ENCODE measurements at regions not wholly inside any gene's neighbourhood (a gene's known extent, or its start where the extent isn't known, plus 50 kb on each side); places are given as distances from the start of the nearest gene placed in this dataset.

DNA sequence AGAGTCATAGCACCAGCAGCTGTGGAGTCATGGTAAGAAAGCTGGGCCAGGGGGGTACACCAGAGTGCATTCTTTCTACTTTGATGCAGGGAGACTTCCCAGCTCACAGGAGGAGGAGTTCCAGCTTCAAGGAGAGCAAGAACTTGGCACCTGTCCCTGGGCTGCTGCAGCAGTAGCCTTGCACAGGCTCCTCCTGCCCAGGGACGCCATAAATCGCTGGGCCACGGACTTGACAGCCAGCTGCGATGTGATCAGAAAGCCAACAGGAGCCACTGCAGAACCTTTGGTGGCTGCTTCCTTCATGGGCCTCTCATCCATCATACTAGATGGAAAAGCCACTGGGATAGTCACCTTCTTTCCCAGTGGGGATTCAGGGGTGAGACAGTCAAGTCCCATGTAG lies 234.7 kb downstream of the NMUR2 start:
- H3K9me1 ChIP-seq (replicated peaks; ENCODE audit: control insufficient read depth, extremely low read depth, insufficient read depth, low read length) = no peaks in the 10 kb centered on the region
- TF ChIP-seq, protein P1, sequence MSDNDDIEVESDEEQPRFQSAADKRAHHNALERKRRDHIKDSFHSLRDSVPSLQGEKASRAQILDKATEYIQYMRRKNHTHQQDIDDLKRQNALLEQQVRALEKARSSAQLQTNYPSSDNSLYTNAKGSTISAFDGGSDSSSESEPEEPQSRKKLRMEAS (IDR thresholded peaks at IDR 0.05; ENCODE audit: insufficient read depth, insufficient read length) = no peak
- TF ChIP-seq POLR2A (IDR thresholded peaks at IDR 0.05; ENCODE audit: low read depth, low read length) (no peak), JUN (IDR thresholded peaks at IDR 0.05; ENCODE audit: borderline replicate concordance, insufficient read depth, insufficient read length, low read depth) (no peak), EZH2 (IDR thresholded peaks at IDR 0.05; ENCODE audit: borderline replicate concordance, low read depth, low read length, severe bottlenecking) (no peak), FOS (IDR thresholded peaks at IDR 0.05; ENCODE audit: borderline replicate concordance, insufficient read depth, low read length) (no peak), GATA2 (IDR thresholded peaks at IDR 0.05; ENCODE audit: insufficient read depth, insufficient read length, low read depth, low read length) (no peak), MYC (IDR thresholded peaks at IDR 0.05; ENCODE audit: low read depth, low read length) (no peak), POLR2AphosphoS5 (IDR thresholded peaks at IDR 0.05; ENCODE audit: insufficient read depth, low read depth, low read length) (no peak)
- TF ChIP-seq, protein P2, sequence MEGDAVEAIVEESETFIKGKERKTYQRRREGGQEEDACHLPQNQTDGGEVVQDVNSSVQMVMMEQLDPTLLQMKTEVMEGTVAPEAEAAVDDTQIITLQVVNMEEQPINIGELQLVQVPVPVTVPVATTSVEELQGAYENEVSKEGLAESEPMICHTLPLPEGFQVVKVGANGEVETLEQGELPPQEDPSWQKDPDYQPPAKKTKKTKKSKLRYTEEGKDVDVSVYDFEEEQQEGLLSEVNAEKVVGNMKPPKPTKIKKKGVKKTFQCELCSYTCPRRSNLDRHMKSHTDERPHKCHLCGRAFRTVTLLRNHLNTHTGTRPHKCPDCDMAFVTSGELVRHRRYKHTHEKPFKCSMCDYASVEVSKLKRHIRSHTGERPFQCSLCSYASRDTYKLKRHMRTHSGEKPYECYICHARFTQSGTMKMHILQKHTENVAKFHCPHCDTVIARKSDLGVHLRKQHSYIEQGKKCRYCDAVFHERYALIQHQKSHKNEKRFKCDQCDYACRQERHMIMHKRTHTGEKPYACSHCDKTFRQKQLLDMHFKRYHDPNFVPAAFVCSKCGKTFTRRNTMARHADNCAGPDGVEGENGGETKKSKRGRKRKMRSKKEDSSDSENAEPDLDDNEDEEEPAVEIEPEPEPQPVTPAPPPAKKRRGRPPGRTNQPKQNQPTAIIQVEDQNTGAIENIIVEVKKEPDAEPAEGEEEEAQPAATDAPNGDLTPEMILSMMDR (IDR thresholded peaks at IDR 0.05; ENCODE audit: extremely low read depth in 1 of 2, insufficient read depth in 1 of 2, low read depth in 1 of 2, low read length in 2 of 2) = no peak
- no peaks in the 10 kb centered on the region for H3K36me3 ChIP-seq (ENCODE audit: control insufficient read depth in 2 of 2, extremely low read depth in 1 of 2, insufficient read depth in 2 of 2, low read length in 2 of 2)
- ChIA-PET CTCF (no interaction called here), POLR2A (no interaction called here)
- no peak overlapping the region for H2AFZ ChIP-seq (ENCODE audit: low read depth, low read length)
- DNase-seq (ENCODE audit: low read depth, low spot score) = no peak
- no peaks in the 10 kb centered on the region for H3K27me3 ChIP-seq (ENCODE audit: control insufficient read depth in 2 of 2, insufficient read depth in 2 of 2, low read length in 2 of 2)
- intact Hi-C loops (cut with micrococcal nuclease) (no loop called here), dilution Hi-C loops (cut with MboI; ENCODE audit: extremely low pct_ligation_motif_present, low sequenced_read_pairs) (no loop called here)
- H3K4me3 ChIP-seq (replicated peaks in 1 of 3; ENCODE audit: insufficient read depth in 1 of 3, low read depth in 1 of 3, low read length in 3 of 3) = no peak overlapping the region
- no peak overlapping the region for H3K27ac ChIP-seq (ENCODE audit: insufficient read depth, low read depth, low read length)
- H3K9me3 ChIP-seq (replicated peaks; ENCODE audit: control insufficient read depth, insufficient read depth, low read length) = no peaks in the 10 kb centered on the region
- no peaks in the 10 kb centered on the region for H4K20me1 ChIP-seq (replicated peaks; ENCODE audit: control insufficient read depth, extremely low read depth, insufficient read depth, low read length)
- FAIRE-seq = no peak
- H3K79me2 ChIP-seq (ENCODE audit: control insufficient read depth, insufficient read depth, low read length) = no peaks in the 10 kb centered on the region
- BruUV-seq (replicated peaks) = no TSS peak
- H3K9ac ChIP-seq (replicated peaks; ENCODE audit: extremely low read depth, insufficient read depth, low read length) = no peak overlapping the region
- H3K4me2 ChIP-seq (ENCODE audit: insufficient read depth, low read length) = no peak overlapping the region
- no peaks in the 10 kb centered on the region for H3K4me1 ChIP-seq (ENCODE audit: control insufficient read depth, extremely low read depth, insufficient read depth, low read length)

All from endothelial cell of umbilical vein (primary cell).